Heart left ventricle (tissue), 13 donors: ENCODE measurements at regions not wholly inside any gene's neighbourhood (a gene's known extent, or its start where the extent isn't known, plus 50 kb on each side); places are given as distances from the start of the nearest gene placed in this dataset.

Source experiments
- CTCF ChIP-seq, 12 donors: fragments of 200-600 bp; sonication (generic) in 4 of 12; IDR thresholded peaks; one replicate each; pipeline versions ENCODE4 v1.5.0 to v1.8.0; 2018 to 2022; ENCODE audit warnings: antibody characterized with exemption in 12 of 12, mild to moderate bottlenecking in 5 of 12
- POLR2A ChIP-seq, 2 donors: fragments of 450-650 bp; IDR thresholded peaks; one replicate each; pipeline ENCODE4 v1.6.1; 2017; ENCODE audit warnings: antibody characterized with exemption in 2 of 2, mild to moderate bottlenecking in 2 of 2, moderate library complexity in 2 of 2
- donor health status: ischemic (EF 13 %, LVEDD 7.1; RV severe dilation, severe dysfunction).
- donor health status: DM: no; HTN: yes; CAD: no.
- donor health status: DM: no; HTN: no; CAD: no.
- donor health status: ischemic (EF 25% LVEDD 6.9; RV normal size, moderate dysfunction).
- donor health status: ischemic (EF 25% LVEDD 5.7; RV mildly dilated, moderate dysfunction).
- donor health status: ischemic (EF 35%, LVEDD 5.7; RV mildly dilated, moderate dysfunction).
- donor health status: nonischemic (EF 11% LVEDD 7.7; RV severe dilation, severe dysfunction).
- donor health status: DM: yes; HTN: yes; CAD: no.
- donor health status: PGD.
- donor health status: ischemic (EF 29% LVEDD 5.4; RV normal size, mild dysfunction).
- donor health status: nonischemic (EF 23%, LVEDD 6.1; RV moderate dilation, normal function).

- TF ChIP-seq POLR2A (IDR thresholded peaks at IDR 0.05) (no peak), CTCF (IDR thresholded peaks at IDR 0.05) (no peak)
These were observed 1302.6 kb upstream of the EPHA6 start for GRCh38 chr3:95511828-95512227.
